ENCODE measurements at regions not wholly inside any gene's neighbourhood (a gene's known extent, or its start where the extent isn't known, plus 50 kb on each side); places are given as distances from the start of the nearest gene placed in this dataset.
"Not testable (repeated sequence)": the region's sequence is repeated elsewhere in the genome, so short reads cannot be mapped to it uniquely, and the experiment has no call there.

DNA sequence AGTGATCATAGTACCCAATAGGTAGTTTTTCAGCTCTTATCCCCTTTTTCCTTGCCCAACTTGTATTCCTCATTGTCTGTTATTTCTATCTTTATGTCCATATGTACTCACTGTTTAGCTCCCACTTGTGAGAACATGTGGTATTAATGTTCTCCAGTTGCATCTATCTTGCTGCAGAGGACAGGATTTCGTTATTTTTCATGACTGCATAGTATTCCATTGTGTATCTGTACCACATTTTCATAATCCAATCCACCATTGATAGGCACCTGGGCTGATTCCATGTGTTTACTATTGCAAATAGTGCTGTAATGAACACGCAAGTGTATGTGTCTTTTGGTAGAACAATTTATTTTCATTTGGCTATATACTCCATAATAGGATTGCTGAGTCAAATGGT is 819.5 kb upstream of the ADGRB3 start:
- no peak for TF ChIP-seq CTCF (IDR thresholded peaks at IDR 0.05; ENCODE audit: extremely low read depth, missing control alignments)
- DNase-seq (ENCODE audit: low spot score) = no peak

GRCh38 chr6:67814262-67814661 is 820.8 kb upstream of the ADGRB3 start:
- no peak for DNase-seq (ENCODE audit: low spot score)
- TF ChIP-seq CTCF (IDR thresholded peaks at IDR 0.05; ENCODE audit: extremely low read depth, missing control alignments) = no peak

GRCh38 chr6:67812693-67813092 is 822.4 kb upstream of the ADGRB3 start:
- DNase-seq (ENCODE audit: low spot score) = no peak
- TF ChIP-seq CTCF (IDR thresholded peaks at IDR 0.05; ENCODE audit: extremely low read depth, missing control alignments) = no peak

DNA sequence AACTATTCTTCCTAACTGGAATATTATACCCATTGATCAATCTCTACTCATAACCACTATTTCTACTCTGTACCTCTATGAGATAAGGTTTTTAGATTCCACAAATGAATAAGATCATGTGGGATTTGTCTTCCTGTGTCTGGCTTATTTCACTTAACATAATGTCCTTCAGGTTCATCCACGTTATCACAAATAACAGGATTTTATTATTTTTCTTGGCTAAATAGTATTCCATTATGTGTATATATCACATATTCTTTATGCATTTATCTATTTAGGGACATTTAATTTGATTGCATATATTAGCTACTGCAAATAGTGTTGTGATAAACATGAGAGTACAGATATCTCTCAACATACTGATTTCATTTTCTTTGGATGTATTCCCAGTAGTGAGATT is 823.0 kb upstream of the ADGRB3 start:
- DNase-seq (ENCODE audit: low spot score) = no peak
- TF ChIP-seq CTCF (IDR thresholded peaks at IDR 0.05; ENCODE audit: extremely low read depth, missing control alignments) = no peak

- no peak for TF ChIP-seq CTCF (IDR thresholded peaks at IDR 0.05; ENCODE audit: extremely low read depth, missing control alignments)
- no peak for DNase-seq (ENCODE audit: low spot score)
Measured at GRCh38 chr6:67811239-67812037, 823.6 kb upstream of the ADGRB3 start.

- not testable (repeated sequence) for DNase-seq (ENCODE audit: low spot score)
Measured at GRCh38 chr6:67804808-67805207, 830.3 kb upstream of the ADGRB3 start.

DNA sequence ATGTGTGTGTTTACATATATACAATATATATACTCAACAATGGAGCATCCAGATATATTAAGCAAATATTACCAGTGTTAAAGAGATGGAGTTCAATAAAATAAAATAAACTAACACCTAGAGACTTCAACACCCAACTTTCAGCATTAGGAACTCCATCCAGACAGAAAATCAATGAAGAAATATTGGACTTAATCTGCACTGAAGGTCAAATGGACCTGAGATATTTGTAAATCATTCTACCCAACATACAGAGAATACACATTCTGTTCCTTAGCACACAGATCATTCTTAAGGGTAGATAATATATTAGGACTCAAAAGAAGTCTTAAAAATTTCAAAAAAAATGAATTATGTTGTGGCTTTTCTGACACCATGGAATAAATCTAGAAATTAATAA is 832.3 kb upstream of the ADGRB3 start:
- DNase-seq (ENCODE audit: low spot score) = no peak
- TF ChIP-seq CTCF (IDR thresholded peaks at IDR 0.05; ENCODE audit: extremely low read depth, missing control alignments) = no peak

GRCh38 chr6:67792996-67793395 is 842.1 kb upstream of the ADGRB3 start:
- no peak for DNase-seq (ENCODE audit: low spot score)

More at GRCh38 chr6:67792996-67793395, 842.1 kb upstream of the ADGRB3 start:
- no peak for TF ChIP-seq CTCF (IDR thresholded peaks at IDR 0.05; ENCODE audit: extremely low read depth, missing control alignments)

Measured in GM20000 (cell line).